AG10803 (cell line): ENCODE measurements at regions not wholly inside any gene's neighbourhood (a gene's known extent, or its start where the extent isn't known, plus 50 kb on each side); places are given as distances from the start of the nearest gene placed in this dataset.
A peak's percentile ranks its signal among the peaks of the same experiment; 100 is the strongest.
"Not testable (repeated sequence)": the region's sequence is repeated elsewhere in the genome, so short reads cannot be mapped to it uniquely, and the experiment has no call there.

Experiments used
- DNase-seq: peaks from one replicate; pipeline ENCODE4 v3.0.0; 2010; ENCODE audit warnings: low read depth
- H3K4me3 ChIP-seq: 2 replicates; pipeline ENCODE4 v1.5.1; 2011; ENCODE audit warnings: mild to moderate bottlenecking, low read length, control low read depth
- TF ChIP-seq, protein P1 (sequence below): conservative IDR thresholded peaks from 2 replicates; pipeline ENCODE4 v1.5.1; 2011; ENCODE audit warnings: mild to moderate bottlenecking, low read length, control low read depth, inconsistent platforms

GRCh38 chr4:118557298-118557851, 127.8 kb upstream of the METTL14 start:
- peak; percentile 82 for DNase-seq
- TF ChIP-seq, protein P1, sequence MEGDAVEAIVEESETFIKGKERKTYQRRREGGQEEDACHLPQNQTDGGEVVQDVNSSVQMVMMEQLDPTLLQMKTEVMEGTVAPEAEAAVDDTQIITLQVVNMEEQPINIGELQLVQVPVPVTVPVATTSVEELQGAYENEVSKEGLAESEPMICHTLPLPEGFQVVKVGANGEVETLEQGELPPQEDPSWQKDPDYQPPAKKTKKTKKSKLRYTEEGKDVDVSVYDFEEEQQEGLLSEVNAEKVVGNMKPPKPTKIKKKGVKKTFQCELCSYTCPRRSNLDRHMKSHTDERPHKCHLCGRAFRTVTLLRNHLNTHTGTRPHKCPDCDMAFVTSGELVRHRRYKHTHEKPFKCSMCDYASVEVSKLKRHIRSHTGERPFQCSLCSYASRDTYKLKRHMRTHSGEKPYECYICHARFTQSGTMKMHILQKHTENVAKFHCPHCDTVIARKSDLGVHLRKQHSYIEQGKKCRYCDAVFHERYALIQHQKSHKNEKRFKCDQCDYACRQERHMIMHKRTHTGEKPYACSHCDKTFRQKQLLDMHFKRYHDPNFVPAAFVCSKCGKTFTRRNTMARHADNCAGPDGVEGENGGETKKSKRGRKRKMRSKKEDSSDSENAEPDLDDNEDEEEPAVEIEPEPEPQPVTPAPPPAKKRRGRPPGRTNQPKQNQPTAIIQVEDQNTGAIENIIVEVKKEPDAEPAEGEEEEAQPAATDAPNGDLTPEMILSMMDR = no peak
- peak overlapping the region; percentile 11; the same call in 1 of the 2 replicates for H3K4me3 ChIP-seq

- not testable (repeated sequence) for DNase-seq, H3K4me3 ChIP-seq
These were observed 127.0 kb upstream of the METTL14 start for GRCh38 chr4:118558188-118558587.

- not testable (repeated sequence) for DNase-seq, H3K4me3 ChIP-seq
These were observed 123.6 kb upstream of the METTL14 start for GRCh38 chr4:118561559-118561958.

- DNase-seq = peak; percentile 96
- H3K4me3 ChIP-seq = not testable (repeated sequence)
These were observed 119.1 kb upstream of the METTL14 start for GRCh38 chr4:118566003-118566513.

GRCh38 chr4:118572991-118573390, 112.2 kb upstream of the METTL14 start:
- not testable (repeated sequence) for H3K4me3 ChIP-seq, DNase-seq

DNA sequence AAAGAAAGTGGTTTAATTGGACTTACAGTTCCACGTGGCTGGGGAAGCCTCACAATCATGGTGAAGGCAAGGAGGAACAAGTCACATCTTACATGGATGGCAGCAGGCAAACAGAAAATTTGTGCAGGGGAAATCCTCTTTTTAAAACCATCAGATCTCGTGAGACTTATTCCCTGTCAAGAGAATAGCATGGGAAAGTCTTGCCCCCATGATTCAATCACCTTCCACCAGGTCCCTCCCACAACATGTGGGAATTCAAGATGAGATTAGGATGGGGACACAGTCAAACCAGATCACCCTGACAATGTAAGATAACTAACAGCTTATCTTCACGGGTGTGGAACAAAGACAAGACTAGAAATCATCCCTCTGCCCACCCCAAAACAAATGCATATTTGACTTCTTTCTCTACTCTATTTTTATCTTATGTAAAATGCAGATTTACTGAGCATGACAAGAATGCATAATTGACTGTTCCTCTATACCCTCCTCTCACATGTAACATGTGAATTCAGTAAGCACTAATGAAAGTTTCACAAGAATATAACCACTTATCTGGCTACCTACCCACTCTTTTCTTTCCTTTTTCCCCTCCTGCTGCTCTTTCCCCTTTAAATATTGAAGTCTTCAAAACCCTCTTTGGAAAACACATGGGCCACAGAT, 110.8 kb upstream of the METTL14 start:
- H3K4me3 ChIP-seq, DNase-seq: not testable (repeated sequence)

DNA sequence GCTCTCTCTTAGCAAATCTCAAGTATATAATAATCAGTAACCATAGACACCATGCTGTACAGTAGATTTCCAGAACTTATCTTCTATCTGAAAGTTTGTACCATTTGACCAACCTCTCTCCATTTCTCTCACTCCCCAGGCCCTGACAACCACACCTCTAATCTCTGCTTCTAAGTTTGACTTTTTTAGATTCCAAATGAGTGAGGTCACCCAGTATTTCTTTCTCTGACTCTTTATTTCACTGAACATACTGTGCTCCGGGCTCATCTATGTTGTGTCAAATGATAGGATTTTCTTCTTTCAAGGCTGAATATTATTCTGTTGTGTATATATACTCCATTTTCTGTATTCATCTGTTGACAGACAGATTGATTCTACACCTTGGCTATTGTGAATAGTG, 110.1 kb upstream of the METTL14 start:
- not testable (repeated sequence) for DNase-seq, H3K4me3 ChIP-seq

DNA sequence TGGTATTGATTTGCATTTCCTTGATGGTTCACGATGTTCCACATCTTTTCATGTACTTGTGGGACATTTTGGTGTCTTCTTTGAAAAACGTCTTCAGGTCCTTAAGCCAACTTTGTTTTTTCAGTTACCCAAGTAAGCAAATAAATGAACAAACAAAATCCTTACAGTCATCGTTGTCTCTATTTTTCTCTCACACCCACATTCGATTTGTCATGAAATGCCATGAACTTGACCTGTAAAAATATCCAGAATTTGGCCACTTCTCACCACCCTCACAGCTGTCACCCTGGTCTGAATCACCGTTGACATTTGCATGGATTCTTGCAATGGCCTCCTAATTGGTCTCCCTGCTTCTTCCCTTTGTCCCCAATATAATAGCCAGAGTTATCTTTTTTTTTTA, 109.5 kb upstream of the METTL14 start:
- DNase-seq, H3K4me3 ChIP-seq: not testable (repeated sequence)

GRCh38 chr4:118576709-118577219, 108.4 kb upstream of the METTL14 start:
- DNase-seq, H3K4me3 ChIP-seq: not testable (repeated sequence)

- TF ChIP-seq, protein P1 = no peak
- no peak overlapping the region for H3K4me3 ChIP-seq
- DNase-seq = no peak
These were observed 100.2 kb upstream of the METTL14 start for GRCh38 chr4:118585015-118585414.

DNA sequence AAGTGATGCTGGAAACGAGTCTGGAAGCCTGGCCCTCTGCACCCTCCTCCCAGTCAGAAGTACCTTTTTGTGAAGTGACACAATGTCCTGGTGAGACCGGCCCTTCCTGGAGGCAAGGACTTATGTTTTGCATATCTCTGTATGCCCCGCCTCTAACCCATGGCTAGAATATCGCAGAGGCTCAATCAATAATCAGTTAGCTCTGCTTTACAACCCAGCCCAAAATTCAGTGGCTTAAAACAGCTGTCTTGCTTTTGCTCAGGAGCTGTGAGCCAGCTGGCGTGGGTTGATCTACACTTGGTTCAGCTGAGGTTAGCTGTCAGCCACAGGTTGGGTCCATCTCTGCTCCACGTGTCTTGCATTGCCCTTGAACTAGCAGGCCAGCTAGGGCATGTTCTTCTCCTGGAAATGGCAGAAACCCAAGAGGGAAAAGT, 98.8 kb upstream of the METTL14 start:
- TF ChIP-seq, protein P1 = no peak
- H3K4me3 ChIP-seq = no peak overlapping the region
- peak; percentile 30 for DNase-seq
